ENCODE measurements at regions not wholly inside any gene's neighbourhood (a gene's known extent, or its start where the extent isn't known, plus 50 kb on each side); places are given as distances from the start of the nearest gene placed in this dataset.
A peak's percentile ranks its signal among the peaks of the same experiment; 100 is the strongest.

GRCh38 chr7:31418928-31419327, 78.4 kb upstream of the NEUROD6 start:
- TF ChIP-seq, protein P1, sequence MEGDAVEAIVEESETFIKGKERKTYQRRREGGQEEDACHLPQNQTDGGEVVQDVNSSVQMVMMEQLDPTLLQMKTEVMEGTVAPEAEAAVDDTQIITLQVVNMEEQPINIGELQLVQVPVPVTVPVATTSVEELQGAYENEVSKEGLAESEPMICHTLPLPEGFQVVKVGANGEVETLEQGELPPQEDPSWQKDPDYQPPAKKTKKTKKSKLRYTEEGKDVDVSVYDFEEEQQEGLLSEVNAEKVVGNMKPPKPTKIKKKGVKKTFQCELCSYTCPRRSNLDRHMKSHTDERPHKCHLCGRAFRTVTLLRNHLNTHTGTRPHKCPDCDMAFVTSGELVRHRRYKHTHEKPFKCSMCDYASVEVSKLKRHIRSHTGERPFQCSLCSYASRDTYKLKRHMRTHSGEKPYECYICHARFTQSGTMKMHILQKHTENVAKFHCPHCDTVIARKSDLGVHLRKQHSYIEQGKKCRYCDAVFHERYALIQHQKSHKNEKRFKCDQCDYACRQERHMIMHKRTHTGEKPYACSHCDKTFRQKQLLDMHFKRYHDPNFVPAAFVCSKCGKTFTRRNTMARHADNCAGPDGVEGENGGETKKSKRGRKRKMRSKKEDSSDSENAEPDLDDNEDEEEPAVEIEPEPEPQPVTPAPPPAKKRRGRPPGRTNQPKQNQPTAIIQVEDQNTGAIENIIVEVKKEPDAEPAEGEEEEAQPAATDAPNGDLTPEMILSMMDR (IDR thresholded peaks at IDR 0.05; ENCODE audit: low read length, missing control alignments), result no peak
- DNase-seq (ENCODE audit: low read depth), result no peak
- no peak overlapping the region for H3K4me3 ChIP-seq (replicated peaks; ENCODE audit: low read depth, low read length)

DNA sequence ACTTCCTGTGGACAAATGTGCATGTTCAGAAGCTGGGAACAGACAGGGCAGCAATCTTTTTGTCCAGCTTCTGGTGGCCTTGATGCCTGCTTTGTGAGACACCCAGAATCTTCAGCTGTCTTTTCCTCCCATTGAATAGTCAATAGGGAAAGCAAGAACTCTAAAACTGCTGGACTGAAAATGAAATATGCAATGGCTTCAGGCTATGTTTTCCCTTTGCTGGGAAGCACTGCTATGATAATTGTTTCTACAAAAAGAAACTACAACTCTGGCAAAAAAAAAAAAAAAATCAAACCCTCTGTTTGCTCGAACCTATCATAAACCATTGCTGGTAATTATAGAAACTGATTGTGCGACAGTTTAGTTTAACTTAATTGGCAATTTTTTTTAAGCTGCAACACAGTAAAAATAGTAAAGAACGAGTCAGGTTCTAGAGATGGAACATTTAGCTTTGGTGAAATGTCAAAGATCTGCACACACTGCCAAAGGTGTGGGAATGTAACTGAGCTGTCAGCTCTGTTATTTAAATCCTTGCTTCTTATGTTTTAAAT, 79.1 kb upstream of the NEUROD6 start:
- TF ChIP-seq, protein P1 (IDR thresholded peaks at IDR 0.05; ENCODE audit: low read length, missing control alignments), result no peak
- DNase-seq (ENCODE audit: low read depth), result no peak
- H3K4me3 ChIP-seq (replicated peaks; ENCODE audit: low read depth, low read length), result no peak overlapping the region

GRCh38 chr7:31420948-31421347, 80.4 kb upstream of the NEUROD6 start:
- DNase-seq (ENCODE audit: low read depth), result no peak
- no peak overlapping the region for H3K4me3 ChIP-seq (replicated peaks; ENCODE audit: low read depth, low read length)
- TF ChIP-seq, protein P1 (IDR thresholded peaks at IDR 0.05; ENCODE audit: low read length, missing control alignments), result no peak

DNA sequence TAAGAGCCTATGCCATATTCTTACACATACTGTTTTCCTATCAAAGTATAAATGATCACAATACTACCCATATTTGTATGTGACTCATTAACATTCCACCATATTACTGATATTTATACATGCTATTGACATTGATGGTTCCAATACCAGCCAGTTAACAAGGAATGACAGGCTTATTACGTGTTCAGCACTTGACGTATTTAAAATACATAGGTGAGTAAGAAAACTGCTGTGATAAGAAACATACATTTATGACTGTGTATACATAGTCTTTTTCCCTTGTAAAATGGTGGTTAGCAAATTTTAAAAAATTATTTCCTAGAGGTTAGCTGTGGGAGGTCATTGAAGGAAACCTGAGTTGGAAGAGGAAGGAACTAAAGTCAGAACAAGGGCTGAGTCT, 81.1 kb upstream of the NEUROD6 start:
- no peak overlapping the region for H3K4me3 ChIP-seq (replicated peaks; ENCODE audit: low read depth, low read length)
- no peak for DNase-seq (ENCODE audit: low read depth)
- TF ChIP-seq, protein P1 (IDR thresholded peaks at IDR 0.05; ENCODE audit: low read length, missing control alignments), result no peak

- no peak overlapping the region for H3K4me3 ChIP-seq (replicated peaks; ENCODE audit: low read depth, low read length)
- TF ChIP-seq, protein P1 (IDR thresholded peaks at IDR 0.05; ENCODE audit: low read length, missing control alignments), result no peak
- DNase-seq (ENCODE audit: low read depth), result no peak
Measured at GRCh38 chr7:31423994-31424393, 83.5 kb upstream of the NEUROD6 start.

GRCh38 chr7:31432176-31432575, 81.7 kb upstream of the ITPRID1 start:
- peak; percentile 18 for DNase-seq (ENCODE audit: low read depth)
- H3K4me3 ChIP-seq (replicated peaks; ENCODE audit: low read depth, low read length), result no peak overlapping the region
- TF ChIP-seq, protein P1 (IDR thresholded peaks at IDR 0.05; ENCODE audit: low read length, missing control alignments), result no peak

- DNase-seq (ENCODE audit: low read depth), result peak; percentile 22
- TF ChIP-seq, protein P1 (IDR thresholded peaks at IDR 0.05; ENCODE audit: low read length, missing control alignments), result no peak
- no peak overlapping the region for H3K4me3 ChIP-seq (replicated peaks; ENCODE audit: low read depth, low read length)
Measured at GRCh38 chr7:31432836-31433340, 81.0 kb upstream of the ITPRID1 start.
